H9 (cell line): ENCODE measurements at regions not wholly inside any gene's neighbourhood (a gene's known extent, or its start where the extent isn't known, plus 50 kb on each side); places are given as distances from the start of the nearest gene placed in this dataset.

ENCODE experiments used
- DNase-seq: peaks from one replicate; pipeline ENCODE4 v3.0.0-alpha.2; 2017
- H2AFZ ChIP-seq: one replicate; pipeline ENCODE4 v1.6.1; 2013; ENCODE audit warnings: mild to moderate bottlenecking, low read length, control low read depth, moderate library complexity
- H2AK5ac ChIP-seq: 2 replicates; pipeline ENCODE4 v1.6.1; 2013; ENCODE audit warnings: low read length, control low read depth, mixed read lengths; ENCODE audit not compliant: insufficient read length
- H2BK120ac ChIP-seq: one replicate; pipeline ENCODE4 v1.6.1; 2013; ENCODE audit warnings: low read depth, mild to moderate bottlenecking, low read length, control low read depth, inconsistent platforms; ENCODE audit not compliant: poor library complexity, severe bottlenecking
- H2BK12ac ChIP-seq: 2 replicates; pipeline ENCODE4 v1.6.1; 2013; ENCODE audit warnings: low read length, control low read depth, mixed read lengths, low read depth; ENCODE audit not compliant: insufficient read length
- H2BK15ac ChIP-seq: 2 replicates; pipeline ENCODE4 v1.6.1; 2013; ENCODE audit warnings: low read depth, low read length, control low read depth
- H2BK20ac ChIP-seq: one replicate; pipeline ENCODE4 v1.6.1; 2013; ENCODE audit warnings: low read depth, mild to moderate bottlenecking, low read length, control low read depth, inconsistent platforms; ENCODE audit not compliant: poor library complexity, severe bottlenecking
- H2BK5ac ChIP-seq: 2 replicates; pipeline ENCODE4 v1.6.1; 2013; ENCODE audit warnings: low read length, control low read depth, mixed read lengths; ENCODE audit not compliant: insufficient read length
- H3K14ac ChIP-seq: 2 replicates; pipeline ENCODE4 v1.6.1; 2013; ENCODE audit warnings: low read length, control low read depth; ENCODE audit not compliant: insufficient read depth
- H3K18ac ChIP-seq: 2 replicates; pipeline ENCODE4 v1.6.1; 2013; ENCODE audit warnings: low read depth, mild to moderate bottlenecking, mixed read lengths, low read length, control low read depth; ENCODE audit not compliant: insufficient read length
- H3K23ac ChIP-seq: 2 replicates; pipeline ENCODE4 v1.6.1; 2013; ENCODE audit warnings: low read length, control low read depth, mixed read lengths, low read depth; ENCODE audit not compliant: insufficient read length
- H3K23me2 ChIP-seq: 2 replicates; pipeline ENCODE4 v1.6.1; 2013; ENCODE audit warnings: low read depth, mild to moderate bottlenecking, mixed read lengths, low read length, control low read depth; ENCODE audit not compliant: insufficient read length, poor library complexity, severe bottlenecking
- H3K27ac ChIP-seq: 2 replicates; pipeline ENCODE4 v1.5.1; 2013; ENCODE audit warnings: low read length, control low read depth, mixed read lengths, low read depth; ENCODE audit not compliant: insufficient read length
- H3K27me3 ChIP-seq: 2 replicates; pipeline ENCODE4 v1.6.1; 2013; ENCODE audit warnings: low read length, control low read depth, inconsistent platforms; ENCODE audit not compliant: insufficient read depth
- H3K4ac ChIP-seq: 2 replicates; pipeline ENCODE4 v1.6.1; 2013; ENCODE audit warnings: low read depth, mild to moderate bottlenecking, control low read depth, inconsistent platforms, low read length, moderate library complexity
- H3K4me1 ChIP-seq: 2 replicates; pipeline ENCODE4 v1.6.1; 2013; ENCODE audit warnings: low read length, control low read depth, inconsistent platforms; ENCODE audit not compliant: insufficient read depth
- H3K4me2 ChIP-seq: 2 replicates; pipeline ENCODE4 v1.6.1; 2013; ENCODE audit warnings: low read length, control low read depth, mixed read lengths; ENCODE audit not compliant: insufficient read length, insufficient read depth
- H3K56ac ChIP-seq: 2 replicates; pipeline ENCODE4 v1.6.1; 2013; ENCODE audit warnings: low read depth, mild to moderate bottlenecking, mixed read lengths, low read length, control low read depth; ENCODE audit not compliant: insufficient read length
- H3K79me1 ChIP-seq: 2 replicates; pipeline ENCODE4 v1.6.1; 2013; ENCODE audit warnings: low read depth, mild to moderate bottlenecking, moderate library complexity, low read length, control low read depth, inconsistent platforms; ENCODE audit not compliant: insufficient read depth, poor library complexity, severe bottlenecking
- H3K79me2 ChIP-seq: 2 replicates; pipeline ENCODE4 v1.6.1; 2013; ENCODE audit warnings: low read length, control low read depth, inconsistent platforms; ENCODE audit not compliant: insufficient read depth
- H3K9ac ChIP-seq: 2 replicates; pipeline ENCODE4 v1.6.1; 2013; ENCODE audit warnings: low read length, control low read depth, mixed read lengths; ENCODE audit not compliant: insufficient read length; ENCODE audit errors: extremely low read depth
- H3K9me3 ChIP-seq: one replicate; pipeline ENCODE4 v1.6.1; 2013; ENCODE audit warnings: low read depth, low read length, inconsistent platforms; ENCODE audit not compliant: control insufficient read depth
- H3T11ph ChIP-seq: one replicate; pipeline ENCODE4 v1.6.1; 2013; ENCODE audit warnings: mild to moderate bottlenecking, low read length, control low read depth, inconsistent platforms
- H4K20me1 ChIP-seq: one replicate; pipeline ENCODE4 v1.6.1; 2013; ENCODE audit not compliant: control insufficient read depth, insufficient read length, insufficient read depth
- H4K5ac ChIP-seq: 2 replicates; pipeline ENCODE4 v1.6.1; 2013; ENCODE audit warnings: low read depth, mild to moderate bottlenecking, mixed read lengths, low read length, control low read depth; ENCODE audit not compliant: insufficient read length
- H4K8ac ChIP-seq: replicated peaks from 2 replicates; pipeline ENCODE4 v1.6.1; 2013; ENCODE audit warnings: low read length, control low read depth, mixed read lengths, low read depth; ENCODE audit not compliant: insufficient read length
- H4K91ac ChIP-seq: 2 replicates; pipeline ENCODE4 v1.6.1; 2013; ENCODE audit warnings: low read depth, mild to moderate bottlenecking, moderate library complexity, mixed read lengths, low read length, control low read depth; ENCODE audit not compliant: insufficient read length
- H3K27ac Mint-ChIP-seq, 3 experiments: 2 replicates in 2 of 3; 3 replicates in 1 of 3; pipeline ENCODE4 v1.8.0; 2020 to 2021; ENCODE audit warnings: mixed read lengths in 3 of 3, mild to moderate bottlenecking in 1 of 3, moderate library complexity in 1 of 3
- H3K27me3 Mint-ChIP-seq: 2 replicates; pipeline ENCODE4 v1.8.0; 2021; ENCODE audit warnings: low read depth, mild to moderate bottlenecking, moderate library complexity, mixed read lengths
- H3K36me3 Mint-ChIP-seq, 3 experiments: 2 replicates in 2 of 3; 3 replicates in 1 of 3; pipeline ENCODE4 v1.8.0; 2020 to 2021; ENCODE audit warnings: low read depth in 3 of 3, mixed read lengths in 3 of 3; ENCODE audit not compliant: insufficient read depth in 1 of 3
- H3K4me1 Mint-ChIP-seq, 2 experiments: 2 replicates each; pipeline ENCODE4 v1.8.0; 2020; ENCODE audit warnings: mixed read lengths in 2 of 2
- H3K4me3 Mint-ChIP-seq, 2 experiments: 2 replicates in 1 of 2; 3 replicates in 1 of 2; pipeline ENCODE4 v1.8.0; 2020 to 2021; ENCODE audit warnings: mild to moderate bottlenecking in 2 of 2, mixed read lengths in 2 of 2, moderate library complexity in 1 of 2
- H3K9me3 Mint-ChIP-seq, 2 experiments: 2 replicates in 1 of 2; 3 replicates in 1 of 2; pipeline ENCODE4 v1.8.0; 2020; ENCODE audit warnings: mild to moderate bottlenecking in 2 of 2, mixed read lengths in 2 of 2, moderate library complexity in 1 of 2
- CTCF ChIP-seq: fragments of 200-600 bp; sonication (generic); conservative IDR thresholded peaks from 3 replicates; pipeline ENCODE4 v1.8.0; 2021; ENCODE audit warnings: antibody characterized with exemption, mild to moderate bottlenecking
- WGBS: extraction: QIAGEN DNeasy Blood & Tissue Kit; methylation state at CpG from one replicate; pipeline ENCODE4 v1.1.7; 2013; ENCODE audit warnings: missing lambda C conversion rate, low lambda C conversion rate, mixed read lengths; ENCODE audit not compliant: insufficient read length; ENCODE audit errors: extremely low coverage; 5-methylcytosine and 5-hydroxymethylcytosine counted together

- Mint-ChIP-seq H3K9me3 (peaks cover 7 to 10% of the 10 kb centered on the region in 2 experiments), H3K4me3 (no peak overlapping the region), H3K27me3 (peaks cover 2% of the 10 kb centered on the region; the same call in 1 of the 2 replicates), H3K27ac (no peak overlapping the region; a peak in 1 of 7 replicates), H3K4me1 (no peaks in the 10 kb centered on the region), H3K36me3 (peaks cover 0 to 2% (median 0%) of the 10 kb centered on the region in 3 experiments; a peak in 2 of 7 replicates)
- no peak overlapping the region for H3K27ac ChIP-seq
- no peaks in the 10 kb centered on the region for H3K27me3 ChIP-seq
- no peak overlapping the region for H3K14ac ChIP-seq
- H3K9me3 ChIP-seq = no peaks in the 10 kb centered on the region
- H3K79me1 ChIP-seq = no peaks in the 10 kb centered on the region
- no peak overlapping the region for H2AK5ac ChIP-seq
- H4K91ac ChIP-seq = no peak overlapping the region
- no peak for DNase-seq
- H3K4me2 ChIP-seq = no peak overlapping the region
- H3K18ac ChIP-seq = no peak overlapping the region
- no peak overlapping the region for H3K23ac ChIP-seq
- no peak for TF ChIP-seq CTCF
- no peak overlapping the region for H4K5ac ChIP-seq
- H2BK20ac ChIP-seq = no peak overlapping the region
- no peak overlapping the region for H2BK120ac ChIP-seq
- H4K8ac ChIP-seq = no peak overlapping the region
- no peak overlapping the region for H3K9ac ChIP-seq
- H2AFZ ChIP-seq = no peak overlapping the region
- H3K4ac ChIP-seq = no peak overlapping the region
- no peaks in the 10 kb centered on the region for H3K4me1 ChIP-seq
- H3K79me2 ChIP-seq = no peaks in the 10 kb centered on the region
- H2BK12ac ChIP-seq = no peak overlapping the region
- H3K23me2 ChIP-seq = no peaks in the 10 kb centered on the region
- no peak overlapping the region for H2BK15ac ChIP-seq
- no peaks in the 10 kb centered on the region for H4K20me1 ChIP-seq
- H2BK5ac ChIP-seq = no peak overlapping the region
- H3K56ac ChIP-seq = no peak overlapping the region
- WGBS = no CpG with 5 or more reads among the region's 16 CpGs
- H3T11ph ChIP-seq = no peak overlapping the region
Measured at GRCh38 chr16:87192452-87193073, 124.6 kb downstream of the C16orf95 start.
